Erythroblast (primary cell): ENCODE measurements at regions not wholly inside any gene's neighbourhood (a gene's known extent, or its start where the extent isn't known, plus 50 kb on each side); places are given as distances from the start of the nearest gene placed in this dataset.

ENCODE experiments used
- GATA1 ChIP-seq: IDR thresholded peaks from 2 replicates; pipeline ENCODE4 v1.6.1; 2011; ENCODE audit warnings: low read depth, mild to moderate bottlenecking, control low read depth, low read length, moderate library complexity
- POLR2A ChIP-seq: IDR thresholded peaks from 2 replicates; pipeline ENCODE4 v1.6.1; 2011; ENCODE audit warnings: mild to moderate bottlenecking, low read length

DNA sequence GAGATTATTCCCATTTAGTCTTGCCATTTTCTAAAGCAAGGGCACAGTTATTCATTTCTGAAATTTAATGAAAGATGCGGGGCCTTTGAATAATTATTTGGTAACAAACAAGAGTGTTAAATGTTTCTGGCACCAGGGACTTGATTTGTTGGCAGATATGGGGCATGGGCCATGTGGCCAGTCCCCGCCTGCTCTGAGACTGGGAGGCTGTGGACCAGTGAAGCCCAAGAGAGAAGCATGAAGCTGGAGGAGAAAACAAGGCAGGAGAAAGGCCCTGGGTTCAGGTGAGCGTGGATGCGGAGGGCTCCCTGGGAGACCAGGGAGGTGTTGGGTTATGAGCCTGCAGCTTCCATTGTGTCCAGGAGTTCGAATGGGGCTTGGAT is 378.5 kb downstream of the TCERG1L start:
- no peak for TF ChIP-seq POLR2A
- no peak for TF ChIP-seq GATA1
